SW480 (cell line): ENCODE measurements at regions not wholly inside any gene's neighbourhood (a gene's known extent, or its start where the extent isn't known, plus 50 kb on each side); places are given as distances from the start of the nearest gene placed in this dataset.

Experiments used
- DNase-seq: peaks from one replicate; pipeline ENCODE4 v3.0.0-alpha.2; 2016; ENCODE audit warnings: low spot score

DNA sequence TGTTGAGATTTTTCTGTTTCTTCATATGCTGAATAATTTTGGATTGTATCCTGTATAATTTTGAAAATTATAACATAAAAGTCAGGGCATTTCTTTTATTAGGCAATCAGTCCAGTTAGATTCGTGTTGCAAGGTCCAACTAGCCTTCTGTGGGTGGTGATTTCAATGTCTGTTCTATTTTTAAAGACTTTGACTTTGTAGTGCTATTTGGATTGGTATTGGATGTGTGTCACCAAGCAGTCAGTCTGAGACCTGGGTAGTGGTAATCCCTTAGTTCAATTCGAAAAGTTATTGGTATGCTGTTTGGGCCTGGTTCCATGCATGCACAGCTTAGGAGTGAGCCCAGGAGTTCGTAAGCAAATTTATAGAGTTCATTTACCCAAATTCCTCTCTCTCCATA is 82.2 kb downstream of the EPDR1 start:
- no peak for DNase-seq

GRCh38 chr7:38006559-38006958 is 86.1 kb downstream of the EPDR1 start:
- no peak for DNase-seq

- DNase-seq, result peak; percentile 48
These were observed 86.7 kb downstream of the EPDR1 start for GRCh38 chr7:38007096-38007495.

DNA sequence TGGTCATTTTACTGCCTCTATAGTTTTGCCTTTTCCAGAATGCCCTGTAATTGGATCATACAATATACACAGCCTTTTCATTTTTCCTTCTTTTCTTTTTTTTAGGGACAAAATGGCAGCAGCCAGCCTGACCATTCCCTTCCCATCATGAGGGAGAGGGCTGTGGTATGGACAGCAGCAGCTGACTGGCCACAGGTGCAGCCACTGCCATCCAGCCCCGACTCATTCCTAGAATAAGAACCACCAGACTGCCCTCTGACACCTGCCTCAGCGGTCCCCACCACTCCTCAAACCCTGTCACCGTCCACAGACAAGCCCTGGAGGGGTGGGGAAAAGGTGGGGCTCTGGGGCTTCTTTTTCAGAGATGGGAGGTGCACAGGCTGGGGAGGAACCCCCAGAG is 92.8 kb downstream of the EPDR1 start:
- DNase-seq, result no peak

GRCh38 chr7:38016567-38016966 is 96.1 kb downstream of the EPDR1 start:
- no peak for DNase-seq

- DNase-seq, result no peak
These were observed 96.9 kb downstream of the EPDR1 start for GRCh38 chr7:38017320-38017719.

DNA sequence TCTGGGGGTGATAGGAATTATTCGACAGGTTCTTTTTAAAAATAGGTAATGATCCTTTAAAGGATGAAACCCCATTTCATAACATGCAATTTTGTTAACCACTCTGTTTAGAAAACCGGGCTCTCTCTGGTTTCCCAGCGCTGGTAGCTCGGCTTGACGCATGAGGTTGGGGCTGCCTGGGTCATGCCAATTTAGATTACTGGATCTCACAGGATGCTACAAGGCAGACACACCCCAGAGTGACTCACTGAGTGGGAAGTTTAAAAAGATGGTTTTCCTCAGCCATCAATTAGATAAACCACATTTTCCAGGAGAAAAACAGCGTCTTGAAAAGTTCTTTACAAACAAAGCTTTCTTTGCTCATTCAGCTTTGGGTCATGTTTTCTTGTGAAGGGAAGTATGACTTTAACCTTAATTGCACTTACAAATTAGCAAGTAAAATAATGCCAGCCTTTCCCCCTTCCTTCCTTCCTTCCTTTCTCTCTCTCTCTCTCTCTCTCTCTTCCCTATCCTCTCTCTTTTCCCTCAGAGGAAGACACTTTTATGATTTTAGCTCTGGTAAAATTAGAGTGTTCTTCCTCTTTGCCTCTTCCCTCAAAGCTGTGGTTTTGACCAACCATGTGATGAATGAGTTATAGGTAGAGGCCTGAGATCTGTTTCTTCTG is 99.8 kb downstream of the EPDR1 start:
- DNase-seq, result peak; percentile 36

DNA sequence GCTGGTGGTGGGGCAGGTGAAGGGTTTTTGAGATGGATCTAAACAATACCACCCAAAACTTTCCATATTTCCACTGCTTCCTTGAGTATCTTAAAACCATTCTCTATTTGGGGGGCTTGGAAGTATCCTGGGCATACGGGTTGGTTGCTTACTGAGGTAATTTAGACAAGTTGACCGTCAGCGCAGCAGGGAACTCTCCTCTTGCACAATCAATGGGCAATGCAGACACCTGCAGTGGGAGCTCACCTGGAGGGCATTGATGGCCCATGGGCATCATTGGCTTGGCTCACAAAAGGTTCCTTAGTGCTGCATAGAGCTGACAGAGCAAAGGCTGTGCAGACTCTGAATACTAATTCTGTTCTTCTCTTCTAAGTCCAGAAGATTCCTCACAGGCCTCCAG is 101.5 kb downstream of the EPDR1 start:
- no peak for DNase-seq

GRCh38 chr7:38025815-38026214 is 105.4 kb downstream of the EPDR1 start:
- no peak for DNase-seq

GRCh38 chr7:38027884-38028455 is 107.5 kb downstream of the EPDR1 start:
- DNase-seq, result peak; percentile 29

- peak; percentile 26 for DNase-seq
These were observed 113.8 kb downstream of the EPDR1 start for GRCh38 chr7:38034062-38034908.

GRCh38 chr7:38040831-38041230 is 120.4 kb downstream of the EPDR1 start:
- no peak for DNase-seq

DNA sequence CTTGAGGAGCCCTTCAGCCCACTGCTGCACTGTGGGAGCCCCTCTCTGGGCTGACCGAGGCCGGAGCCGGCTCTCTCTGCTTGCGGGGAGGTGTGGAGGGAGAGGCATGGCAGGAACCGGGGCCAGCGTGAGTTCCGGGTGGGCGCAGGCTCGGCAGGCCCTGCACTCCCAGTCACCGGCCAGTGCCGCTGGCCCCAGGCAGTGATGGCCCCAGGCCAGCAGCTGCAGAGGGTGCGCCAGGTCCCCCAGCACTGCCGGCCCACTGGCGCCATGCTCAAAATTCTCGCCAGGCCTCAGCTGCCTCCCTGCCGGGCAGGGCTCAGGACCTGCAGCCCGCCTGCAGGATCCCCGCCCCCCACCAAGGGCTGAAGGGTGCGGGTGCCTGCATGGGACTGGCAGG is 128.4 kb upstream of the STARD3NL start:
- DNase-seq, result no peak

GRCh38 chr7:38051311-38051710 is 126.7 kb upstream of the STARD3NL start:
- no peak for DNase-seq

- no peak for DNase-seq
These were observed 126.3 kb upstream of the STARD3NL start for GRCh38 chr7:38051786-38052185.

DNA sequence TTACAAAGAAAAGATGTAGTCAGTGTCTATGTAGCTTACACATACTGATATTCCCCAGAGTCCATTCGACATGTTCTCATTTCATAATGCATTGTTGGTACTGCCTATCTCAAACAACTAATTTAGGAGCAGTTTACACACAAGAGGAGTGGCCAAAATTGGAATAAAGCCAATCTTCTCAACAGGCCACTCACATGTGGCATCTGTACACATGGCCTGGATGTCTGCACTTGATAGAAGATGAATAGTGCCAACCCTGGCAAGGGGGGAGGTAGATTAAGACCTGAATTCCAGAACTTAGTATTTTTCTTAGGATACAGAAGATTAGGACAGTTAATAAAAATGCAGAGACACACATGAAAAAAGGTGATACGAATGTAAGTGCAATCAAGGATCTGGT is 125.3 kb upstream of the STARD3NL start:
- no peak for DNase-seq

GRCh38 chr7:38054199-38054598 is 123.8 kb upstream of the STARD3NL start:
- no peak for DNase-seq

GRCh38 chr7:38057829-38058228 is 120.2 kb upstream of the STARD3NL start:
- no peak for DNase-seq

DNA sequence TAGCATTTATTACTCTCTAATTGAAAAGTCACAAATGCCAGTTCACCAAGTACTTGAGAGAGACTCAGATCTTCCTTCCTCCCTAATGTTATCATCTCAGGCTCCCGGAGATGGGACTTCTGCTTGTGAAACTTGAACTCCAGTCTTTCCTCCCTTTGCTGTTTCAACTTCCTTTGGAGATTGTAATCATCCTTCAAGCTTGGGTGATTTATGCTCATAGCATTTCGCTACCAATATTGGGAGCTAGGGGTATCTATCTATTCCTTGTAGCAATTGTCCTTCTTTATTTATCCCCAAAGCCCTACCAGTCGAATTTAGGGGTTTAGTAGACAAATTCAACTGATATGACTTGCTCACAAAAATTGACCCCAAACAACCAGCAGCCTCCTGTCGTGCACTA is 117.9 kb upstream of the STARD3NL start:
- no peak for DNase-seq

GRCh38 chr7:38060637-38061036 is 117.4 kb upstream of the STARD3NL start:
- no peak for DNase-seq

GRCh38 chr7:38066391-38066790 is 111.7 kb upstream of the STARD3NL start:
- no peak for DNase-seq

- no peak for DNase-seq
These were observed 109.6 kb upstream of the STARD3NL start for GRCh38 chr7:38068461-38068860.

DNA sequence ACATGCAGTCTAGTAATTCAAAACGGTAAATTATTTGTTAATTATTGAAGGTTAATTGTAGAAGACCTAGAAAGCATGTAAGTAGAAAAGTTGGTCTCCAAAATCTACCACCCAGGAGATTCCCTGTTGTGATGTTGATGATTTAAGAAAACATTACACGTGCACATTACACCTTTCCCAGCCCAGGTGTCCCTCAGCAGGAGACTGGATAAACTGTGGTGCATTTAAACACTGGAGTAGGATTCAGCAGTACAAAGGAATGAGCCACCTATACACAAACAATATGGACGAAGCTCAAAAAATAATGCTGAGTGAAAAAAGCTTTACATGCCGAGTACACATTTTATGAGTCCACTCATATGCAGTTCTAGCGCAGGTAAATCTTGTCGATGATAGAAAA is 109.0 kb upstream of the STARD3NL start:
- no peak for DNase-seq
